ENCODE measurements at regions not wholly inside any gene's neighbourhood (a gene's known extent, or its start where the extent isn't known, plus 50 kb on each side); places are given as distances from the start of the nearest gene placed in this dataset.

DNA sequence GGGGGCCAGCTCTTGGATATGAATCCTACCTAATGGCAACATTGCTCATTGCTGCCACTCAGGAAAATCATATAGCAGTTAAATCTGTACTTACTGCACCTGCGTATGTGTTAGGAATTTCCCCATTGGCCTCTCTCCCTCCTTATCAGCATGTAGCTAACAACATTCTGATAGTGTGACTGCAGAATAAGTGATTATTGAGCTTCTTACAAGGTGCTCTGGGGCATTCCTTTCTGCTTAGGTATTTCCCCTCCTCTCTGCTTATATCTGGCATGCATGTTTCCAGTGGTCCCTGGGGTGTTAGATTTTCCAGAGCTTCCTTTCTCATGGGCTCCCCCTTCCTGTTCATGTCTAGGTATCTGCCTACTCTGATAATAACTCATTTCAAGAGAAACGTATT lies 414.1 kb upstream of the SLITRK1 start:
- TF ChIP-seq, protein P1, sequence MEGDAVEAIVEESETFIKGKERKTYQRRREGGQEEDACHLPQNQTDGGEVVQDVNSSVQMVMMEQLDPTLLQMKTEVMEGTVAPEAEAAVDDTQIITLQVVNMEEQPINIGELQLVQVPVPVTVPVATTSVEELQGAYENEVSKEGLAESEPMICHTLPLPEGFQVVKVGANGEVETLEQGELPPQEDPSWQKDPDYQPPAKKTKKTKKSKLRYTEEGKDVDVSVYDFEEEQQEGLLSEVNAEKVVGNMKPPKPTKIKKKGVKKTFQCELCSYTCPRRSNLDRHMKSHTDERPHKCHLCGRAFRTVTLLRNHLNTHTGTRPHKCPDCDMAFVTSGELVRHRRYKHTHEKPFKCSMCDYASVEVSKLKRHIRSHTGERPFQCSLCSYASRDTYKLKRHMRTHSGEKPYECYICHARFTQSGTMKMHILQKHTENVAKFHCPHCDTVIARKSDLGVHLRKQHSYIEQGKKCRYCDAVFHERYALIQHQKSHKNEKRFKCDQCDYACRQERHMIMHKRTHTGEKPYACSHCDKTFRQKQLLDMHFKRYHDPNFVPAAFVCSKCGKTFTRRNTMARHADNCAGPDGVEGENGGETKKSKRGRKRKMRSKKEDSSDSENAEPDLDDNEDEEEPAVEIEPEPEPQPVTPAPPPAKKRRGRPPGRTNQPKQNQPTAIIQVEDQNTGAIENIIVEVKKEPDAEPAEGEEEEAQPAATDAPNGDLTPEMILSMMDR (conservative IDR thresholded peaks at IDR 0.05), result no peak
- no peak for TF ChIP-seq ZFX (IDR thresholded peaks at IDR 0.05)
